Tibial nerve (tissue), 4 donors: ENCODE measurements at regions not wholly inside any gene's neighbourhood (a gene's known extent, or its start where the extent isn't known, plus 50 kb on each side); places are given as distances from the start of the nearest gene placed in this dataset.

Experiments used
- DNase-seq, 2 donors: peaks; one replicate each; pipeline ENCODE4 v3.0.0-alpha.2; 2019; ENCODE audit warnings: low spot score in 2 of 2
- H3K27ac ChIP-seq, 4 donors: fragments of 200-600 bp; sonication (generic) in 3 of 4; one replicate each; pipeline ENCODE4 v1.5.1; 2017 to 2019; ENCODE audit warnings: mild to moderate bottlenecking in 1 of 4
- H3K27me3 ChIP-seq, 2 donors: fragments of 200-600 bp; sonication (generic) in 1 of 2; one replicate each; pipeline versions ENCODE4 v1.5.1 to v1.6.0; 2017 to 2019
- H3K36me3 ChIP-seq, 3 donors: fragments of 200-600 bp; sonication (generic); one replicate each; pipeline ENCODE4 v1.5.1; 2018 to 2019
- H3K4me1 ChIP-seq, 4 donors: fragments of 200-600 bp; sonication (generic) in 3 of 4; one replicate each; pipeline ENCODE4 v1.5.1; 2017 to 2019
- H3K4me3 ChIP-seq, 4 donors: fragments of 200-600 bp; sonication (generic) in 3 of 4; one replicate each; pipeline ENCODE4 v1.5.1; 2017 to 2019; ENCODE audit warnings: mild to moderate bottlenecking in 1 of 4, moderate library complexity in 1 of 4
- H3K9me3 ChIP-seq, 4 donors: fragments of 200-600 bp; sonication (generic) in 3 of 4; one replicate each; pipeline ENCODE4 v1.5.1; 2017 to 2019
- CTCF ChIP-seq, 5 experiments: fragments of 200-600 bp in 3 of 5; fragments of 450-650 bp in 2 of 5; sonication (generic) in 3 of 5; IDR thresholded peaks; one replicate each; pipeline ENCODE4 v1.5.1; 2016 to 2019; ENCODE audit warnings: antibody characterized with exemption in 5 of 5, mild to moderate bottlenecking in 3 of 5, moderate library complexity in 2 of 5
- EP300 ChIP-seq, 2 donors: sonication (generic); formaldehyde crosslinking; IDR thresholded peaks; one replicate each; pipeline ENCODE4 v1.6.1; 2017; ENCODE audit warnings: antibody characterized with exemption in 2 of 2, mild to moderate bottlenecking in 1 of 2
- POLR2A ChIP-seq, 2 donors: fragments of 450-650 bp; IDR thresholded peaks; one replicate each; pipeline ENCODE4 v1.6.1; 2017; ENCODE audit warnings: antibody characterized with exemption in 2 of 2, mild to moderate bottlenecking in 2 of 2, moderate library complexity in 2 of 2
- WGBS, 2 donors: methylation state at CpG; one replicate each; pipeline ENCODE4 v1.1.5; 2018; 5-methylcytosine and 5-hydroxymethylcytosine counted together

- DNase-seq: no peak
- H3K9me3 ChIP-seq: no peaks in the 10 kb centered on the region
- H3K27me3 ChIP-seq: no peaks in the 10 kb centered on the region
- H3K4me3 ChIP-seq: no peak overlapping the region
- H3K27ac ChIP-seq: no peak overlapping the region
- TF ChIP-seq EP300 (IDR thresholded peaks at IDR 0.05): no peak
- no peak for TF ChIP-seq POLR2A (IDR thresholded peaks at IDR 0.05)
- no peaks in the 10 kb centered on the region for H3K4me1 ChIP-seq
- WGBS, 2 donors: 94% methylated on average over 2 of the region's 2 CpGs
- H3K36me3 ChIP-seq: no peaks in the 10 kb centered on the region
Measured at GRCh38 chr1:216851073-216851472, 127.8 kb upstream of the ESRRG start.

GRCh38 chr1:216849146-216849545 is 125.9 kb upstream of the ESRRG start:
- Histone ChIP-seq H3K4me1 (no peaks in the 10 kb centered on the region), H3K27me3 (no peaks in the 10 kb centered on the region), H3K4me3 (no peak overlapping the region), H3K9me3 (no peaks in the 10 kb centered on the region), H3K36me3 (no peaks in the 10 kb centered on the region), H3K27ac (no peak overlapping the region)
- DNase-seq: no peak
- TF ChIP-seq EP300 (IDR thresholded peaks at IDR 0.05) (no peak), CTCF (IDR thresholded peaks at IDR 0.05) (no peak)
- 72 to 82% methylated on average over 4 of the region's 4 CpGs for WGBS, 2 donors

DNA sequence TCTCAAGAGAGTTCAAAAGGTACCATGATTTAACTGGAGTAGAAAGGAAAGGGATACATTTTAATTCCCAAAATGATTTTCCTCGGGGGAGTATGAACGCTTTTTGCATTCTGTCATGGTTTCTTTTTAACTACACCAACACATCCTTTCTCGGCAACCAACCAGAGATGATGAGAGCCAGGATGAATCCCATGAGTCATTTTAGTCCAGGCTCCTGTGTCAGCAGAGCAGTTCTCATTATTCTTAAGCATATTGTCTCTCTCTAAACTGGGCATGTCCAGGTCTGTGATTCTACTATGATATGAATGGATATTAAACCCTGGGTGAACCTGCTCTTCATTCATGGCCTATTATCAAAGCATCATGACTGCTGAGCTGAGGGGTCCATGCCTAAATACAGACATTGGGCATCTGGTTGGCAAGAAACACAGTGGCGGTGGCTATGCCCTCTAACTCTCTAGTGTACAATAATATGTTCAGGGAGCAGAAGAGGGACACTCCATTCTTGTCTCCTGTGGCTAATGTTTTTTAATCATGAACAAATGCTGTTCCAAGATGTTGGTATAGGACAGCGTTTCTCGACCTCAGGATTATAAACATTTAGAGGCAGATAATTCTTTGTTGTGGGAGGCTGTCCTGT is 124.3 kb upstream of the ESRRG start:
- H3K9me3 ChIP-seq: no peaks in the 10 kb centered on the region
- no peaks in the 10 kb centered on the region for H3K4me1 ChIP-seq
- TF ChIP-seq EP300 (IDR thresholded peaks at IDR 0.05) (no peak), CTCF (IDR thresholded peaks at IDR 0.05) (no peak), POLR2A (IDR thresholded peaks at IDR 0.05) (no peak)
- no peak overlapping the region for H3K4me3 ChIP-seq
- no peaks in the 10 kb centered on the region for H3K27me3 ChIP-seq
- H3K27ac ChIP-seq: no peak overlapping the region
- no peak for DNase-seq
- 79 to 81% methylated on average over 6 of the region's 6 CpGs for WGBS, 2 donors
- H3K36me3 ChIP-seq: no peaks in the 10 kb centered on the region

GRCh38 chr1:216846339-216846738 is 123.1 kb upstream of the ESRRG start:
- 83% methylated on average over 4 of the region's 4 CpGs for WGBS, 2 donors
- DNase-seq: no peak
- no peaks in the 10 kb centered on the region for H3K27me3 ChIP-seq
- H3K36me3 ChIP-seq: no peaks in the 10 kb centered on the region
- H3K4me3 ChIP-seq: no peak overlapping the region
- H3K27ac ChIP-seq: no peak overlapping the region
- no peaks in the 10 kb centered on the region for H3K4me1 ChIP-seq
- no peak for TF ChIP-seq POLR2A (IDR thresholded peaks at IDR 0.05)
- no peak for TF ChIP-seq CTCF (IDR thresholded peaks at IDR 0.05)
- no peak for TF ChIP-seq EP300 (IDR thresholded peaks at IDR 0.05)
- H3K9me3 ChIP-seq: no peaks in the 10 kb centered on the region

DNA sequence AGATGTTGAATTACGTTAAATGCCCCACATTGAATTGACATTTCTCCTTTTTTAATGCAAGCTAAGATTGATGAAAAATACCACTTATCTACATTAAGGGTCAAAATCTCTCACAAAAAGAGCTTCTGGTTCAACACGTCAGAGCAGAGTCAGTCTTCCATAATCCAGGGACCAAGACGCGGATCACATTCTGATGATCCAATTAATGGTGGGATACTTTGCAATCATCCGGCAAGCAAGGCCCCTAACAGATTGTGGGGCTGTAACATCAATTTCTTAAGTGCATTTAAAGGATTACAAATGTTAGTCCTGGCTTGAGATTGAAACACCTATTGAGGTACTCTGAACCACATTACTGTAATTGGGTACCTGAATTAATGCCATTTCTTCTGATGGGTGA is 120.2 kb upstream of the ESRRG start:
- H3K9me3 ChIP-seq: no peaks in the 10 kb centered on the region
- no peak for TF ChIP-seq EP300 (IDR thresholded peaks at IDR 0.05)
- no peak for TF ChIP-seq POLR2A (IDR thresholded peaks at IDR 0.05)
- TF ChIP-seq CTCF (IDR thresholded peaks at IDR 0.05): no peak
- WGBS, 2 donors: 95 to 96% methylated on average over 5 of the region's 5 CpGs
- H3K27me3 ChIP-seq: no peaks in the 10 kb centered on the region
- no peak overlapping the region for H3K27ac ChIP-seq
- no peaks in the 10 kb centered on the region for H3K4me1 ChIP-seq
- H3K4me3 ChIP-seq: no peak overlapping the region
- H3K36me3 ChIP-seq: no peaks in the 10 kb centered on the region
- DNase-seq: no peak

- TF ChIP-seq POLR2A (IDR thresholded peaks at IDR 0.05): no peak
- Histone ChIP-seq H3K27ac (no peak overlapping the region), H3K4me1 (no peaks in the 10 kb centered on the region), H3K36me3 (no peaks in the 10 kb centered on the region), H3K9me3 (no peaks in the 10 kb centered on the region), H3K27me3 (no peaks in the 10 kb centered on the region), H3K4me3 (no peak overlapping the region)
- WGBS, 2 donors: 60 to 67% methylated on average over 3 of the region's 3 CpGs
- DNase-seq: no peak
Measured at GRCh38 chr1:216841165-216841564, 117.9 kb upstream of the ESRRG start.
